ENCODE measurements at regions not wholly inside any gene's neighbourhood (a gene's known extent, or its start where the extent isn't known, plus 50 kb on each side); places are given as distances from the start of the nearest gene placed in this dataset.

DNA sequence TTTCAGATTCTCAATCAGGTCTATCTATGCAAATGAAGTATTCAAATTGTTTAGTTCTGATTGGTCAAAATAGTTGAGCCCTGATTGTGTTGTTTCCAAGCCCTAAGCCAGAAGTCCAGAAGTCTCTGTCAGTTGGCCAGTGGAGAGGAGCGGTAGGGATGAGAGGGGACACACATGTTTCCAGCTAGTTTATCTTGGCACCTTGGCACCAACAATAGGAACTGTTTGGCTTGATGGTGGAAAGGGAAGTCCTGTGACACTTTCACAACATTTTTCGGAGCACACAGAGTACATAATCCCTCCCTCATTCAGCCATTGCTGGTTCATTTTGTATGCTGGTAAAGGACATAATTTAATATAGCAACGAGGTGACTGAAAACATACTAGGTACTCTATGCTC lies 1661.6 kb downstream of the SUCLG1 start:
- Histone ChIP-seq H3K4me3 (no peak overlapping the region), H3K36me3 (no peaks in the 10 kb centered on the region), H3K4me1 (no peaks in the 10 kb centered on the region), H3K9me3 (no peaks in the 10 kb centered on the region), H3K27me3 (no peaks in the 10 kb centered on the region), H3K27ac (no peak overlapping the region)
- TF ChIP-seq POLR2AphosphoS5 (IDR thresholded peaks at IDR 0.05) = no peak
- no peak for TF ChIP-seq EP300 (IDR thresholded peaks at IDR 0.05)
- TF ChIP-seq, protein P1, sequence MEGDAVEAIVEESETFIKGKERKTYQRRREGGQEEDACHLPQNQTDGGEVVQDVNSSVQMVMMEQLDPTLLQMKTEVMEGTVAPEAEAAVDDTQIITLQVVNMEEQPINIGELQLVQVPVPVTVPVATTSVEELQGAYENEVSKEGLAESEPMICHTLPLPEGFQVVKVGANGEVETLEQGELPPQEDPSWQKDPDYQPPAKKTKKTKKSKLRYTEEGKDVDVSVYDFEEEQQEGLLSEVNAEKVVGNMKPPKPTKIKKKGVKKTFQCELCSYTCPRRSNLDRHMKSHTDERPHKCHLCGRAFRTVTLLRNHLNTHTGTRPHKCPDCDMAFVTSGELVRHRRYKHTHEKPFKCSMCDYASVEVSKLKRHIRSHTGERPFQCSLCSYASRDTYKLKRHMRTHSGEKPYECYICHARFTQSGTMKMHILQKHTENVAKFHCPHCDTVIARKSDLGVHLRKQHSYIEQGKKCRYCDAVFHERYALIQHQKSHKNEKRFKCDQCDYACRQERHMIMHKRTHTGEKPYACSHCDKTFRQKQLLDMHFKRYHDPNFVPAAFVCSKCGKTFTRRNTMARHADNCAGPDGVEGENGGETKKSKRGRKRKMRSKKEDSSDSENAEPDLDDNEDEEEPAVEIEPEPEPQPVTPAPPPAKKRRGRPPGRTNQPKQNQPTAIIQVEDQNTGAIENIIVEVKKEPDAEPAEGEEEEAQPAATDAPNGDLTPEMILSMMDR (IDR thresholded peaks at IDR 0.05) = no peak
- no peak for DNase-seq
- no peak for ATAC-seq (ENCODE audit: low FRiP score in 2 of 2)
- WGBS, 2 donors = 73 to 74% methylated on average over 3 of the region's 3 CpGs

DNA sequence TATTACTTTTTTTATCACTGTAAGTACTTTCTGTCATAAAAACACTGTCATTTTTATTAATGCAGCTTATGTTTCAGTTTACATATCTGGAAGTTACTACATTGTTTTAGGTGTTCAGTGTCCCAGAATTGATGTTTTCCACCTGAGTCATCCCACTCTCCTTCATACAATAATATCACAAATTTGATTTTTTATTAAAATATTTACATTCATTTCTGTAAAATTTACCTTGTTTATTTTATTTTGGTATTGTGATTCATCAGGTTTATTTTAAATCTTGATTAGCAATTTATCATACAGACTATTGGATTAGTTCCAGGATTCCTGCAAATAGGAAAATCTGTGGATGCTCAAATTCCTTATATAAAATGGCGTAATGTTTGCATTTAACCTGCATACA lies 1662.9 kb downstream of the SUCLG1 start:
- Histone ChIP-seq H3K27me3 (no peaks in the 10 kb centered on the region), H3K36me3 (no peaks in the 10 kb centered on the region), H3K9me3 (no peaks in the 10 kb centered on the region), H3K27ac (no peak overlapping the region), H3K4me3 (no peak overlapping the region), H3K4me1 (no peaks in the 10 kb centered on the region)
- ATAC-seq (ENCODE audit: low FRiP score in 2 of 2) (no peak), DNase-seq (no peak)
- TF ChIP-seq POLR2A (IDR thresholded peaks at IDR 0.05) = no peak
- TF ChIP-seq, protein P1 (IDR thresholded peaks at IDR 0.05) = no peak
- TF ChIP-seq POLR2AphosphoS5 (IDR thresholded peaks at IDR 0.05) = no peak
- WGBS, 2 donors = 78 to 88% methylated on average over 1 of the region's 1 CpG

DNA sequence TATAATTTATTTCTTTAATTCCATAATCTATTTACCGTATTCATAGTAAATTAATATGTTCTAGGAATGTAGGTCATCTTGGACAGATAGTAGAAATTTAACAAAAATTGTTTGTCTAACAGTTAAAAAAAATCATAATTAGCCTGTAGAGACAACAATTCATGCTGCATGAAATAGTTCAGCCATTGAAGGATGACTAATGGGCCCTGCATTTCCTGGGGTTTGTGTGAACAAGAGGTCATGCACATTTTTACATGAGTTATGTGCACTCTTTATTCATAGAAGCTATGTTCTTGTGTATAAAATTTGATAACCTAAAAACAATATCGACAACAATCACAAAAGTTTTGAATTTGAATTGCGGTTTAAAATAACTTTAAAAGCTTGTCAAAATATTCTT lies 1663.6 kb downstream of the SUCLG1 start:
- no peak overlapping the region for H3K27ac ChIP-seq
- H3K4me3 ChIP-seq = no peak overlapping the region
- no peaks in the 10 kb centered on the region for H3K36me3 ChIP-seq
- WGBS, 2 donors = 75 to 83% methylated on average over 3 of the region's 3 CpGs
- no peak for DNase-seq
- no peaks in the 10 kb centered on the region for H3K9me3 ChIP-seq
- H3K27me3 ChIP-seq = no peaks in the 10 kb centered on the region
- no peak for ATAC-seq (ENCODE audit: low FRiP score in 2 of 2)
- H3K4me1 ChIP-seq = no peaks in the 10 kb centered on the region
- no peak for TF ChIP-seq POLR2AphosphoS5 (IDR thresholded peaks at IDR 0.05)

DNA sequence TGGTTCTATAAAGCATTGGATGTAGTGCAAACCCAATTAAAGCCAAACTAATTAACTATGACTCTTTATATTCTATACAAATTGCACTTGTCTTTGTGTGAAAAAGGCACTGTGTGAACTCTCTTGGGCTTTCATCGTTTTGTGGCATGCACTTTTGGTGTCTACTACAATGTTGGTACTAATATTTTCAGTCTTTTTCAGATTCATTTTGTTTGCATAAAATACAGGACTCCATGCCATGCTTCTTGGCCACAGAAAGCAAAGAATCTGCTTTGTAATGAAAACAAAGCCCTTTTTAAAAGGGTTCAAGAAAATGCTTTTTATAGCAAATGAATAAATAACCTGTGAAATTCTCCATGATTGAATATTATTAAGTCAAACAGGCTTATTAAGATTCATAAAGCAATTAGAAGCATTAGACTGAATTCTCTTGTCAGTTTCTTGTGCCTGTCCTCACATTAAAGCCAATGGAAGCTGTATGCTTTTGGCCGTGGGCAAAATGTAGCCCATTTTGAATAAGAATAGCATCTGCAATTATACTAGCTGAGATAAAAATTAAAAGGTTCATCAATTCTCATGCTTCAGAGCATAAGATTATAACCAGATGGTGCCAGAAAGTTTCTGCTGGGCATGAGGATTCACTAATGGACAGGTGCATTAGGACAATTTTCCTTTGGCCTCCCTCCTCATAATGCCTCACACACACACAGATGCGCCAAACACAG lies 1665.2 kb downstream of the SUCLG1 start:
- TF ChIP-seq POLR2AphosphoS5 (IDR thresholded peaks at IDR 0.05) (no peak), POLR2A (IDR thresholded peaks at IDR 0.05) (no peak), EP300 (IDR thresholded peaks at IDR 0.05) (no peak)
- TF ChIP-seq, protein P1 (IDR thresholded peaks at IDR 0.05) = no peak
- WGBS, 2 donors = 90 to 96% methylated on average over 3 of the region's 3 CpGs
- Histone ChIP-seq H3K4me3 (no peak overlapping the region), H3K4me1 (no peaks in the 10 kb centered on the region), H3K9me3 (no peaks in the 10 kb centered on the region), H3K36me3 (no peaks in the 10 kb centered on the region), H3K27ac (no peak overlapping the region), H3K27me3 (no peaks in the 10 kb centered on the region)
- no peak for DNase-seq
- ATAC-seq (ENCODE audit: low FRiP score in 2 of 2) = no peak

DNA sequence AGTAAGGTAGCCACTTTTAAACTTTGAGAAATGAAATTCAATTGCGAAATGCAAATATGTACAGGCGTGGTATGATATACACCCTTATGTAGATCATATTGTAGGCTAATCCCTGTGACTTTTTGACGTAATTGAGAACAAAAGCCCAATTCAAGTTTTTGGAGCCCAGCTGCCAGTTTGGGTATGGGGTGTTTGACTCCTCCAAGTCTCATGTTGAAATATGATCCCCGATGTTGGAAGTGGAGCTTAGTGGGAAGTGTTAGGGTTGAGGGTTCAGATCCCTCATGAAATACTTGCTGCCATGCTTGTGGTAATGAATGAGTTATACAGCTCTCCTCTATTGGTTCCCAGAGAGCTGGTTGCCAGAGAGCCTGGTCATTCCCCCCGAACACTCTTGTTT lies 1666.8 kb downstream of the SUCLG1 start:
- ATAC-seq (ENCODE audit: low FRiP score in 2 of 2) (no peak), DNase-seq (no peak)
- Histone ChIP-seq H3K4me3 (no peak overlapping the region), H3K4me1 (no peaks in the 10 kb centered on the region), H3K9me3 (no peaks in the 10 kb centered on the region), H3K27ac (no peak overlapping the region), H3K36me3 (no peaks in the 10 kb centered on the region), H3K27me3 (no peaks in the 10 kb centered on the region)
- WGBS, 2 donors = 90 to 93% methylated on average over 5 of the region's 5 CpGs
- TF ChIP-seq POLR2A (IDR thresholded peaks at IDR 0.05) = no peak
- TF ChIP-seq EP300 (IDR thresholded peaks at IDR 0.05) = no peak
- TF ChIP-seq, protein P1 (IDR thresholded peaks at IDR 0.05) = no peak
- no peak for TF ChIP-seq POLR2AphosphoS5 (IDR thresholded peaks at IDR 0.05)

All from upper lobe of left lung (tissue), 6 donors.